Panc1 (cell line): ENCODE measurements at regions not wholly inside any gene's neighbourhood (a gene's known extent, or its start where the extent isn't known, plus 50 kb on each side); places are given as distances from the start of the nearest gene placed in this dataset.

ENCODE experiments used
- POLR2AphosphoS5 ChIP-seq: IDR thresholded peaks from 2 replicates; pipeline ENCODE4 v1.6.1; 2012; ENCODE audit warnings: mild to moderate bottlenecking, low read depth, low read length, moderate library complexity
- TF ChIP-seq, protein P1 (sequence below): fragments of 450-650 bp; IDR thresholded peaks from 2 replicates; pipeline ENCODE4 v1.5.1; 2017; ENCODE audit warnings: mild to moderate bottlenecking

DNA sequence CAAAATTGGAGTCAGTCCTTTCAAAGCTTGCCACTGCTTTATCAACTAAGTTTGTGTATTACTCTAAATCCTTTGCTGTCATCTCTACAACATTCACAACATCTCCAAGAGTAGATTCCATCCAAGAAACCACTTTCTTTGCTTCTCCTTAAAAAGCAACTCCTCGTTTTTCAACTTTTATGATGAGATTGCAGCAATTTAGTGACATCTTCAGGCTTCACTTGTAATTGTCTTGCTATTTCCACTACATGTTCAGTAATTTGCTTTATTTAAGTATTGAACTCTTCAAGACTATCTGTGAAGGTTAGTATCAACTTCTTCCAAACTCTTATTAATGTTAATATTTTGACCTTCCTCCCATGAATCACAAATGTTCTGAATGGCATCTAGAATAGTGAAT, 747.9 kb downstream of the TMTC2 start:
- no peak for TF ChIP-seq POLR2AphosphoS5
- TF ChIP-seq, protein P1, sequence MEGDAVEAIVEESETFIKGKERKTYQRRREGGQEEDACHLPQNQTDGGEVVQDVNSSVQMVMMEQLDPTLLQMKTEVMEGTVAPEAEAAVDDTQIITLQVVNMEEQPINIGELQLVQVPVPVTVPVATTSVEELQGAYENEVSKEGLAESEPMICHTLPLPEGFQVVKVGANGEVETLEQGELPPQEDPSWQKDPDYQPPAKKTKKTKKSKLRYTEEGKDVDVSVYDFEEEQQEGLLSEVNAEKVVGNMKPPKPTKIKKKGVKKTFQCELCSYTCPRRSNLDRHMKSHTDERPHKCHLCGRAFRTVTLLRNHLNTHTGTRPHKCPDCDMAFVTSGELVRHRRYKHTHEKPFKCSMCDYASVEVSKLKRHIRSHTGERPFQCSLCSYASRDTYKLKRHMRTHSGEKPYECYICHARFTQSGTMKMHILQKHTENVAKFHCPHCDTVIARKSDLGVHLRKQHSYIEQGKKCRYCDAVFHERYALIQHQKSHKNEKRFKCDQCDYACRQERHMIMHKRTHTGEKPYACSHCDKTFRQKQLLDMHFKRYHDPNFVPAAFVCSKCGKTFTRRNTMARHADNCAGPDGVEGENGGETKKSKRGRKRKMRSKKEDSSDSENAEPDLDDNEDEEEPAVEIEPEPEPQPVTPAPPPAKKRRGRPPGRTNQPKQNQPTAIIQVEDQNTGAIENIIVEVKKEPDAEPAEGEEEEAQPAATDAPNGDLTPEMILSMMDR = no peak
